ENCODE measurements at regions not wholly inside any gene's neighbourhood (a gene's known extent, or its start where the extent isn't known, plus 50 kb on each side); places are given as distances from the start of the nearest gene placed in this dataset.

GRCh38 chr6:145561095-145562072, 173.9 kb downstream of the EPM2A start:
- TF ChIP-seq REST (IDR thresholded peaks at IDR 0.05; ENCODE audit: unreplicated experiment) (no peak), CTCF (conservative IDR thresholded peaks at IDR 0.05; ENCODE audit: low read depth in 2 of 2) (no peak), POLR2AphosphoS5 (IDR thresholded peaks at IDR 0.05; ENCODE audit: low read depth) (no peak)

Measured in GM23338 (cell line).